CD4-positive, alpha-beta T cell treated with Interleukin-6 for 4 hours (primary cell): ENCODE measurements at regions not wholly inside any gene's neighbourhood (a gene's known extent, or its start where the extent isn't known, plus 50 kb on each side); places are given as distances from the start of the nearest gene placed in this dataset.

Source experiments
- DNase-seq: peaks from one replicate; pipeline ENCODE4 v3.0.0-alpha.2; 2020; ENCODE audit warnings: mixed read lengths

GRCh38 chr5:3268760-3269330 is 326.8 kb upstream of the IRX1 start:
- no peak for DNase-seq

GRCh38 chr5:3266861-3267260 is 328.8 kb upstream of the IRX1 start:
- no peak for DNase-seq

- DNase-seq: no peak
Measured at GRCh38 chr5:3265936-3266335, 329.7 kb upstream of the IRX1 start.

GRCh38 chr5:3265131-3265885 is 330.3 kb upstream of the IRX1 start:
- no peak for DNase-seq

- no peak for DNase-seq
Measured at GRCh38 chr5:3262451-3262850, 333.2 kb upstream of the IRX1 start.

- no peak for DNase-seq
Measured at GRCh38 chr5:3261081-3261480, 334.6 kb upstream of the IRX1 start.

- DNase-seq: no peak
Measured at GRCh38 chr5:3258050-3258449, 337.6 kb upstream of the IRX1 start.

- DNase-seq: no peak
Measured at GRCh38 chr5:3252235-3252634, 343.4 kb upstream of the IRX1 start.

GRCh38 chr5:3251784-3252183 is 343.8 kb upstream of the IRX1 start:
- no peak for DNase-seq

GRCh38 chr5:3249401-3249800 is 346.2 kb upstream of the IRX1 start:
- DNase-seq: no peak

- DNase-seq: no peak
Measured at GRCh38 chr5:3237276-3237868, 358.3 kb upstream of the IRX1 start.

- DNase-seq: no peak
Measured at GRCh38 chr5:3234566-3234965, 361.1 kb upstream of the IRX1 start.

- no peak for DNase-seq
Measured at GRCh38 chr5:3230941-3231340, 364.7 kb upstream of the IRX1 start.

GRCh38 chr5:3230254-3230653 is 365.4 kb upstream of the IRX1 start:
- DNase-seq: no peak

- DNase-seq: no peak
Measured at GRCh38 chr5:3226196-3226920, 369.3 kb upstream of the IRX1 start.

GRCh38 chr5:3225201-3225960 is 370.3 kb upstream of the IRX1 start:
- no peak for DNase-seq

GRCh38 chr5:3222924-3223323 is 372.7 kb upstream of the IRX1 start:
- no peak for DNase-seq

- DNase-seq: no peak
Measured at GRCh38 chr5:3221432-3221831, 374.2 kb upstream of the IRX1 start.

GRCh38 chr5:3220638-3221288 is 374.9 kb upstream of the IRX1 start:
- DNase-seq: no peak

GRCh38 chr5:3220201-3220600 is 375.4 kb upstream of the IRX1 start:
- DNase-seq: no peak

GRCh38 chr5:3218916-3219650 is 376.5 kb upstream of the IRX1 start:
- DNase-seq: no peak
